Neural crest cell (in vitro differentiated cells): ENCODE measurements at regions not wholly inside any gene's neighbourhood (a gene's known extent, or its start where the extent isn't known, plus 50 kb on each side); places are given as distances from the start of the nearest gene placed in this dataset.

Experiments
- DNase-seq: peaks from one replicate; pipeline ENCODE4 v3.0.0; 2021; ENCODE audit warnings: low read depth, mixed read lengths, low spot score
- H3K27ac Mint-ChIP-seq: one replicate; pipeline ENCODE4 v1.8.0; 2021; ENCODE audit warnings: mild to moderate bottlenecking, mixed read lengths; ENCODE audit not compliant: unreplicated experiment
- H3K27me3 Mint-ChIP-seq: 2 replicates; pipeline ENCODE4 v1.8.0; 2021; ENCODE audit warnings: low read depth, mild to moderate bottlenecking, mixed read lengths
- H3K36me3 Mint-ChIP-seq: 2 replicates; pipeline ENCODE4 v1.8.0; 2021; ENCODE audit warnings: low read depth, mild to moderate bottlenecking, mixed read lengths
- H3K4me1 Mint-ChIP-seq: 2 replicates; pipeline ENCODE4 v1.8.0; 2021; ENCODE audit warnings: mixed read lengths
- H3K4me3 Mint-ChIP-seq: one replicate; pipeline ENCODE4 v1.8.0; 2021; ENCODE audit warnings: mild to moderate bottlenecking, mixed read lengths
- H3K9me3 Mint-ChIP-seq: 2 replicates; pipeline ENCODE4 v1.8.0; 2021; ENCODE audit warnings: mixed read lengths
- TF ChIP-seq, protein P1 (sequence below): fragments of 200-600 bp; sonication (generic); conservative IDR thresholded peaks from 2 replicates; pipeline ENCODE4 v1.5.0; 2021; ENCODE audit warnings: antibody characterized with exemption, mild to moderate bottlenecking

DNA sequence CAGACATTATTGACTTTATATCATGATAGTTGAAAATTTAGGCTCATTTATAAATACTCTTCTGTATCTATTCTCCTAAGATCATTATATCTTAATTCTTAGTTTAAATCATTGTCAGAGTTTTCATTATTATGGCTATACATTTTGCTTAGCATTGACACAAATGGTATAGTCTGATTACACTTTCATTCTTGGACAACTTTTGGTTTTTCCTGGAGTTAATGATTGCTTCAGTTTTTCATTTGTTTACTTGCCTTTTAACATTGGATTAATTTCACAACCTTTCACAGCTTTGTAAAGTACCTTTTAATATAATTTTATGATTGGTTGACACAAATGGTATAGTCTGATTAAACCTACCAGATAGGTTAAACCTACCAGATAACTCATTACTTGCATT is 298.2 kb downstream of the DYSF start:
- H3K4me1 Mint-ChIP-seq, result peaks cover 32% of the 10 kb centered on the region
- H3K27me3 Mint-ChIP-seq, result no peaks in the 10 kb centered on the region
- no peak overlapping the region for H3K27ac Mint-ChIP-seq
- H3K36me3 Mint-ChIP-seq, result no peaks in the 10 kb centered on the region
- H3K9me3 Mint-ChIP-seq, result peaks cover 12% of the 10 kb centered on the region
- TF ChIP-seq, protein P1, sequence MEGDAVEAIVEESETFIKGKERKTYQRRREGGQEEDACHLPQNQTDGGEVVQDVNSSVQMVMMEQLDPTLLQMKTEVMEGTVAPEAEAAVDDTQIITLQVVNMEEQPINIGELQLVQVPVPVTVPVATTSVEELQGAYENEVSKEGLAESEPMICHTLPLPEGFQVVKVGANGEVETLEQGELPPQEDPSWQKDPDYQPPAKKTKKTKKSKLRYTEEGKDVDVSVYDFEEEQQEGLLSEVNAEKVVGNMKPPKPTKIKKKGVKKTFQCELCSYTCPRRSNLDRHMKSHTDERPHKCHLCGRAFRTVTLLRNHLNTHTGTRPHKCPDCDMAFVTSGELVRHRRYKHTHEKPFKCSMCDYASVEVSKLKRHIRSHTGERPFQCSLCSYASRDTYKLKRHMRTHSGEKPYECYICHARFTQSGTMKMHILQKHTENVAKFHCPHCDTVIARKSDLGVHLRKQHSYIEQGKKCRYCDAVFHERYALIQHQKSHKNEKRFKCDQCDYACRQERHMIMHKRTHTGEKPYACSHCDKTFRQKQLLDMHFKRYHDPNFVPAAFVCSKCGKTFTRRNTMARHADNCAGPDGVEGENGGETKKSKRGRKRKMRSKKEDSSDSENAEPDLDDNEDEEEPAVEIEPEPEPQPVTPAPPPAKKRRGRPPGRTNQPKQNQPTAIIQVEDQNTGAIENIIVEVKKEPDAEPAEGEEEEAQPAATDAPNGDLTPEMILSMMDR, result no peak
- no peak for DNase-seq
- H3K4me3 Mint-ChIP-seq, result no peak overlapping the region

DNA sequence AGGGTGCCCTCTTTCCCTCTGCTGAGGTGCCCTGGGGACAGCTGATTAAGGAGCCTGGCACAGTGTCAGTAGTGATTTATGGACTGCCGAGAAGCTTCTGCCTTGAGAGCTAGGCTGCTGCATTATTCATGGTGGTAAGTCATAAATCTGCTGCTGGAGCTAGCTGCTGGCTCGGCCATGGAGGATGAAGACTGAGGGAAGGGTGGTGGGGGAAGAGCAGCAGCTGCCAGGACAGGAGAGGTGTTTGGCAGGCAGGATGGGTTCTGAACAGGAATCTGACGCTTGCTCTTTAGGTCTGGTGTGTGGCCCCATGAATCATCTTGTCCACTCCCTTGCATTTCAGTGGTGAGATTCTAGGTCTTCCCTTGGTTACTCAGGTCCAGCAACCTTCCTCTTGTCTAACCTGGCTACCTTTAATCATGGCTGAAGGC is 296.3 kb downstream of the DYSF start:
- Mint-ChIP-seq H3K4me1 (peaks cover 32% of the 10 kb centered on the region), H3K9me3 (peaks cover 12% of the 10 kb centered on the region), H3K4me3 (no peak overlapping the region), H3K27me3 (no peaks in the 10 kb centered on the region), H3K27ac (no peak overlapping the region), H3K36me3 (no peaks in the 10 kb centered on the region)
- DNase-seq, result no peak
- TF ChIP-seq, protein P1, result no peak

DNA sequence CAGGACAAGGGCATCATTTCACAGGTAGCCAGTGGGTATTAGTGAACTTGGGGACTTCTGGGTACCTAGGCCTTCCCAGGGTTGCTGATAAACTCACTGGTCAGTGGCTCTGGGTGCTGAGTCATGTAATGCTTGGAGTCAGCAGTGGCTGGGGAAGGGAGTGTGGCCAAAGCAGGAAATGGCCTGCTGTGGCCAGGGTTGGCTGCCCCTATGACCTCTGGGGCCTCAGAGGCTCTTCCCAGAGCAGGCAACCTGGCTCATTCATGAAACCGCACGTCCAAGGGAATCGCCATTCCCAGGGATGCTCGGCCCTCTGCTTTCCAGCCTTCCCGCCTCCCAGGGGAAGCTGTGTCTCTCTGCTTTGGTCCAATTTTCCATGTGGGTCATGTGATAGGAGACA is 294.9 kb downstream of the DYSF start:
- no peaks in the 10 kb centered on the region for H3K27me3 Mint-ChIP-seq
- TF ChIP-seq, protein P1, result no peak
- H3K9me3 Mint-ChIP-seq, result peaks cover 8% of the 10 kb centered on the region
- H3K27ac Mint-ChIP-seq, result no peak overlapping the region
- no peak overlapping the region for H3K4me3 Mint-ChIP-seq
- H3K36me3 Mint-ChIP-seq, result no peaks in the 10 kb centered on the region
- no peak for DNase-seq
- H3K4me1 Mint-ChIP-seq, result peaks cover 32% of the 10 kb centered on the region

DNA sequence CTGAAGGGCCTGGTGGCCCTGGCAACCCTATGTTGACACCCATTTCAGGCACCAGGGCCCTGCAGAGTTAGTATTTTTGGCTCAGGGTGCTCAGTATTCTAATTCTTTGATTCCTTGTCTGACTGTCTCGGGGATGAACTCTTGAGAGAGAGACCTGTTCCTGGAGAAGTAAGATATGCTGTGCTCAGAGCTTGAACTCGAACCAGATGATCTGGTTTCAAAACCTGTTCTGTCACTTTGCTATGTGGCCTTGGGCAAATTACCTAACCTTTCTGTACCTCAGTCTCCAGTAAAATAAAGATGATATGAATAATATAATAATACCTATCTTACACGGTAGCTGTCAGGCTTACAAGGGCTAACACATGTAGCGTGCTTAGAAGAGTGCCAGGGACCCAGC is 294.2 kb downstream of the DYSF start:
- DNase-seq, result no peak
- peaks cover 6% of the 10 kb centered on the region for H3K9me3 Mint-ChIP-seq
- no peaks in the 10 kb centered on the region for H3K36me3 Mint-ChIP-seq
- H3K4me1 Mint-ChIP-seq, result peaks cover 32% of the 10 kb centered on the region
- no peaks in the 10 kb centered on the region for H3K27me3 Mint-ChIP-seq
- TF ChIP-seq, protein P1, result no peak
- no peak overlapping the region for H3K4me3 Mint-ChIP-seq
- H3K27ac Mint-ChIP-seq, result no peak overlapping the region

DNA sequence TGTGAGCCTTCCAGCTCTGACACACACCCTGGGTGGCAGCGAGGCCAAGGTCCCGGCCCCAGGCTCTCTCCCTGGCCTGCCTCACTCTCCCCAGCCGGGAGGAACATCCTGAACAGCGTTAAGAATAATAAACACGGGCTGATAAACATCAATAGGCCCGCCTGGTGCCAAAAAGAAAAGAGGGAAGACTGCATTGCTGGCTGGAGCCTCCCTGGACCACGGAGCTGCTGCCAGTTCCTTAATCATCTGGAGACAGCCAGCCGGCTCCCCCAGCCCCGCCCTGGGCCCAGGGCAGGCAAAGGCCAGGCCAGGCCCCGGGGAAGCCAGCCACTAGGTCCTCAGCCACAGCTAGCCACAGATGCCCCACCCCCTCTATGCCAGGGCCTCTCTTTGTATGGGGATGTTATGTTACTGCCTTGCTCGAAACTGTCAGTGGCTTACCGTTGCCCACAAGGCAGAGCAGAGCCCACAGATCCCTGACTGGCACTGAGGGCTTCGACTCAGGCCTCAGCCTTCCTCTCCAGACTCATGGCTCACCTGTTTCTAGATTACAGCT is 293.7 kb downstream of the DYSF start:
- Mint-ChIP-seq H3K27me3 (no peaks in the 10 kb centered on the region), H3K4me3 (no peak overlapping the region), H3K9me3 (peaks cover 6% of the 10 kb centered on the region), H3K4me1 (peaks cover 32% of the 10 kb centered on the region), H3K36me3 (no peaks in the 10 kb centered on the region), H3K27ac (no peak overlapping the region)
- TF ChIP-seq, protein P1, result no peak
- DNase-seq, result no peak

DNA sequence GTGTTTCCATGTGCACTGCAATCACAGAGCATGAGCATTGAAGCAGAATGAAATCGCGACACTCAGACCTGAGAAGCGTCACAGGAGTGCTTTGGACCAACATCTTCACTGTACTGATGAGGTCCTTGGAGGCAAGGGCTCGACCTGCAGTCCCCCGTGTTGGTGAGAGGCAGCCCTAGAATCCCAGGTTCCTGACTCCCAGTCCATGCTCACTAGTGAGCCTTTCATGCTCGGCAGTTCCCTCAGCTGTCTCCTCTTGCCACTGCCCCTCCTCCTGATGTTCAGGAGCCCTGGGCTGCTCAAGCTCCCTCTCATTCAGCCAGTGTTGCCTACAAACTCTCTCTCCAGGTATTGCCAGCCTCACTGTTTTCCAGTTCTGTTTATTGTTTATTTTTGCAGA is 291.4 kb downstream of the DYSF start:
- no peak for DNase-seq
- peaks cover 14% of the 10 kb centered on the region for H3K9me3 Mint-ChIP-seq
- H3K27ac Mint-ChIP-seq, result no peak overlapping the region
- TF ChIP-seq, protein P1, result no peak
- peaks cover 29% of the 10 kb centered on the region for H3K4me1 Mint-ChIP-seq
- no peak overlapping the region for H3K4me3 Mint-ChIP-seq
- peaks cover 4% of the 10 kb centered on the region for H3K27me3 Mint-ChIP-seq
- no peaks in the 10 kb centered on the region for H3K36me3 Mint-ChIP-seq
